Neutrophil (primary cell): ENCODE measurements at regions not wholly inside any gene's neighbourhood (a gene's known extent, or its start where the extent isn't known, plus 50 kb on each side); places are given as distances from the start of the nearest gene placed in this dataset.

ENCODE experiments used
- H3K27ac ChIP-seq: fragments of 200-600 bp; sonication (generic); 2 replicates; pipeline ENCODE4 v1.5.1; 2016; ENCODE audit warnings: mild to moderate bottlenecking, moderate library complexity
- H3K27me3 ChIP-seq: fragments of 200-600 bp; sonication (generic); 2 replicates; pipeline ENCODE4 v1.6.0; 2016; ENCODE audit warnings: mild to moderate bottlenecking
- H3K36me3 ChIP-seq: fragments of 200-600 bp; sonication (generic); 2 replicates; pipeline ENCODE4 v1.5.1; 2017
- H3K4me1 ChIP-seq, 2 experiments: fragments of 200-600 bp in 1 of 2; sonication (generic) in 1 of 2; 1 replicate in 1 of 2; 2 replicates in 1 of 2; pipeline versions ENCODE4 v1.5.1 to v1.6.1; 2013 to 2016; ENCODE audit warnings: low read depth in 1 of 2, low read length in 1 of 2, mild to moderate bottlenecking in 1 of 2, moderate library complexity in 1 of 2; ENCODE audit not compliant: control insufficient read depth in 1 of 2, insufficient read depth in 1 of 2
- H3K4me3 ChIP-seq, 2 experiments: fragments of 200-600 bp in 1 of 2; sonication (generic) in 1 of 2; 1 replicate in 1 of 2; 2 replicates in 1 of 2; pipeline ENCODE4 v1.5.1; 2013 to 2016; ENCODE audit warnings: low read depth in 1 of 2, low read length in 1 of 2, mild to moderate bottlenecking in 1 of 2, moderate library complexity in 1 of 2
- H3K9me3 ChIP-seq: fragments of 200-600 bp; sonication (generic); 2 replicates; pipeline ENCODE4 v1.5.1; 2016
- TF ChIP-seq, protein P1 (sequence below): fragments of 200-600 bp; sonication (generic); IDR thresholded peaks from 2 replicates; pipeline ENCODE4 v1.5.1; 2016; ENCODE audit warnings: antibody characterized with exemption

- Histone ChIP-seq H3K27me3 (no peaks in the 10 kb centered on the region), H3K4me3 (no peak overlapping the region), H3K27ac (no peak overlapping the region), H3K4me1 (no peaks in the 10 kb centered on the region), H3K9me3 (no peaks in the 10 kb centered on the region), H3K36me3 (no peaks in the 10 kb centered on the region)
- TF ChIP-seq, protein P1, sequence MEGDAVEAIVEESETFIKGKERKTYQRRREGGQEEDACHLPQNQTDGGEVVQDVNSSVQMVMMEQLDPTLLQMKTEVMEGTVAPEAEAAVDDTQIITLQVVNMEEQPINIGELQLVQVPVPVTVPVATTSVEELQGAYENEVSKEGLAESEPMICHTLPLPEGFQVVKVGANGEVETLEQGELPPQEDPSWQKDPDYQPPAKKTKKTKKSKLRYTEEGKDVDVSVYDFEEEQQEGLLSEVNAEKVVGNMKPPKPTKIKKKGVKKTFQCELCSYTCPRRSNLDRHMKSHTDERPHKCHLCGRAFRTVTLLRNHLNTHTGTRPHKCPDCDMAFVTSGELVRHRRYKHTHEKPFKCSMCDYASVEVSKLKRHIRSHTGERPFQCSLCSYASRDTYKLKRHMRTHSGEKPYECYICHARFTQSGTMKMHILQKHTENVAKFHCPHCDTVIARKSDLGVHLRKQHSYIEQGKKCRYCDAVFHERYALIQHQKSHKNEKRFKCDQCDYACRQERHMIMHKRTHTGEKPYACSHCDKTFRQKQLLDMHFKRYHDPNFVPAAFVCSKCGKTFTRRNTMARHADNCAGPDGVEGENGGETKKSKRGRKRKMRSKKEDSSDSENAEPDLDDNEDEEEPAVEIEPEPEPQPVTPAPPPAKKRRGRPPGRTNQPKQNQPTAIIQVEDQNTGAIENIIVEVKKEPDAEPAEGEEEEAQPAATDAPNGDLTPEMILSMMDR: no peak
Measured at GRCh38 chr6:9461188-9461587, 953.7 kb downstream of the TFAP2A start.

GRCh38 chr6:9458424-9458823 lies 956.5 kb downstream of the TFAP2A start:
- no peaks in the 10 kb centered on the region for H3K27me3 ChIP-seq
- no peaks in the 10 kb centered on the region for H3K36me3 ChIP-seq
- no peaks in the 10 kb centered on the region for H3K9me3 ChIP-seq
- TF ChIP-seq, protein P1: no peak
- H3K27ac ChIP-seq: no peak overlapping the region
- no peaks in the 10 kb centered on the region for H3K4me1 ChIP-seq
- no peak overlapping the region for H3K4me3 ChIP-seq

DNA sequence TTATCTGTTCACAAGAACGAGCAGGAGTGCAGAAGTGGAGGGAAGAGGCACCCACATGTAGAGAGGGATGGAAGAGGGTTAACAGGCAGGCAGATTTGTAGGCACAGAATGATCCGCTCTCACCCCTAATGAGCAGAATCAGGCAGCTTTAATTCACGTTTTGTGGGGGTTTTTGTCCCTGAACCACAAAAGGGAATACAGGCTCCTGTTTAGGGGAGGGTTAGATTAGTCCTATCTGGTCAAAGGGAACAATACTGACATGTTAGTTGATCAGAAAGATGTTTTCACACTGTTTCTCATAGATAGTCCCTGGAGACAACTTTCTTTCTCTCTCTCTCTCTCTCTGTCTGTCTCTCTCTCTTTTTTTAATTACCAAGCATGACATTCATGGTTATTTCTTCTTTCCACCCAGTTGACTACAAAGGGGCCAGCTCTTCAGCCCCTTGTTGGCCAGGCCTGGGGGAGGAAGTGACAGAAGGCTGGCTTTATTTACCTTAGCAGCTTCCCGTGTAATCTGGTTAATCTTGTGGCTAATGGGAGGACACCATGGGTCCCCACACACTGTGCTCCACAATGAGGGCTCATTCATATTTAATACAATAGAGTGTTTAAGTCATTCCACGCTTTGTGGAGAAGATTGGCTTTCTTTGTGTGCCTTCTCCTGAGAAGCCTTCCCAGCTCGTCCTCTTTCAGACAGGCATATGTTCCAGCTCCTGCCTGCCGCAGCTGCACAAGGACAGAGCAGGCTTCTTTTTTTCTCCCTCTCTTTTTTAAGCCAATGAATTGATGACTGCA lies 958.8 kb downstream of the TFAP2A start:
- no peak overlapping the region for H3K27ac ChIP-seq
- TF ChIP-seq, protein P1: no peak
- no peaks in the 10 kb centered on the region for H3K9me3 ChIP-seq
- no peak overlapping the region for H3K4me3 ChIP-seq
- H3K4me1 ChIP-seq: no peaks in the 10 kb centered on the region
- H3K36me3 ChIP-seq: no peaks in the 10 kb centered on the region
- H3K27me3 ChIP-seq: no peaks in the 10 kb centered on the region

- H3K27ac ChIP-seq: no peak overlapping the region
- no peaks in the 10 kb centered on the region for H3K27me3 ChIP-seq
- H3K4me3 ChIP-seq: no peak overlapping the region
- H3K36me3 ChIP-seq: no peaks in the 10 kb centered on the region
- no peaks in the 10 kb centered on the region for H3K4me1 ChIP-seq
- TF ChIP-seq, protein P1: no peak
- peaks cover 3% of the 10 kb centered on the region for H3K9me3 ChIP-seq
Measured at GRCh38 chr6:9439621-9440330, 975.1 kb downstream of the TFAP2A start.

GRCh38 chr6:9437836-9438235 lies 977.0 kb downstream of the TFAP2A start:
- no peaks in the 10 kb centered on the region for H3K9me3 ChIP-seq
- TF ChIP-seq, protein P1: no peak
- no peaks in the 10 kb centered on the region for H3K36me3 ChIP-seq
- no peaks in the 10 kb centered on the region for H3K27me3 ChIP-seq
- H3K27ac ChIP-seq: no peak overlapping the region
- no peaks in the 10 kb centered on the region for H3K4me1 ChIP-seq
- no peak overlapping the region for H3K4me3 ChIP-seq
